ENCODE measurements at regions not wholly inside any gene's neighbourhood (a gene's known extent, or its start where the extent isn't known, plus 50 kb on each side); places are given as distances from the start of the nearest gene placed in this dataset.

- TF ChIP-seq CTCF (conservative IDR thresholded peaks at IDR 0.05; ENCODE audit: low read depth, low read length) = no peak
- no peak for TF ChIP-seq EZH2 (IDR thresholded peaks at IDR 0.05; ENCODE audit: borderline replicate concordance, low read depth, low read length, poor library complexity, severe bottlenecking)
Observed at GRCh38 chr18:30142870-30143269, 899.7 kb downstream of the DSC3 start.

All from A673 (cell line).